GM21447 (cell line): ENCODE measurements at regions not wholly inside any gene's neighbourhood (a gene's known extent, or its start where the extent isn't known, plus 50 kb on each side); places are given as distances from the start of the nearest gene placed in this dataset.
"Not testable (repeated sequence)": the region's sequence is repeated elsewhere in the genome, so short reads cannot be mapped to it uniquely, and the experiment has no call there.

ENCODE experiments used
- ATAC-seq: cut with Tn5 transposase; IDR thresholded peaks from one replicate; pipeline ENCODE4 v1.9.1; 2021; ENCODE audit not compliant: unreplicated experiment

GRCh38 chr7:86375602-86376001, 268.1 kb upstream of the GRM3 start:
- not testable (repeated sequence) for ATAC-seq

- ATAC-seq = no peak
Observed at GRCh38 chr7:86372262-86372661, 271.4 kb upstream of the GRM3 start.

- ATAC-seq = no peak
Observed at GRCh38 chr7:86366946-86367345, 276.8 kb upstream of the GRM3 start.

DNA sequence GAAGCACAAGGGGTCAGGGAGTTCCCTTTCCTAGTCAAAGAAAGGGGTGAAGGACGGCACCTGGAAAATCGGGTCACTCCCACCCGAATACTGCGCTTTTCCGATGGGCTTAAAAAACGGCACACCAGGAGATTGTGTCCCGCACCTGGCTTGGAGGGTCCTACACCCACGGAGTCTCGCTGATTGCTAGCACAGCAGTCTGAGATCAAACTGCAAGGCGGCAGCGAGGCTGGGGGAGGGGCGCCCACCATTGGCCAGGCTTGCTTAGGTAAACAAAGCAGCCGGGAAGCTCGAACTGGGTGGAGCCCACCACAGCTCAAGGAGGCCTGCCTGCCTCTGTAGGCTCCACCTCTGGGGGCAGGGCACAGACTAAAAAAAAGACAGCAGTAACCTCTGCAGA, 303.3 kb upstream of the GRM3 start:
- not testable (repeated sequence) for ATAC-seq

DNA sequence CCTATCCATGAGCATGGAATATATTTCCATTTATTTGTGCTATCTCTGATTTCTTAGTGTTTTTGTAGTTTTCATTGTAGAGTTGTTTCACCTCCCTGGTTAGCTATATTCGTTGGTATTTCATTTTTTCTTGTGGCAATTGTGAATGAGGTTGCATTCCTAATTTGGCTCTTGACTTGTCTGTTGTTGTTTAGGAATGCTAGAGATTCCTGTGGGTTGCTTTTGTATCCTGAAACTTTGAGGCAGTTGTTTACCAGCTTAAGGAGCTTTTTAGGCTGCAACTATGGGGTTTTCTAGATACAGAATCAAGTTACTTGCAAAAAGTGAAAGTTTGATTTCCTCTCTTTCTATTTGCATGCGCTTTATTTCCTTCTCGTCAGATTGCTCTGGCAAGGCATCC, 304.7 kb upstream of the GRM3 start:
- ATAC-seq = no peak

- ATAC-seq = no peak
Observed at GRCh38 chr7:86328801-86329433, 314.8 kb upstream of the GRM3 start.

DNA sequence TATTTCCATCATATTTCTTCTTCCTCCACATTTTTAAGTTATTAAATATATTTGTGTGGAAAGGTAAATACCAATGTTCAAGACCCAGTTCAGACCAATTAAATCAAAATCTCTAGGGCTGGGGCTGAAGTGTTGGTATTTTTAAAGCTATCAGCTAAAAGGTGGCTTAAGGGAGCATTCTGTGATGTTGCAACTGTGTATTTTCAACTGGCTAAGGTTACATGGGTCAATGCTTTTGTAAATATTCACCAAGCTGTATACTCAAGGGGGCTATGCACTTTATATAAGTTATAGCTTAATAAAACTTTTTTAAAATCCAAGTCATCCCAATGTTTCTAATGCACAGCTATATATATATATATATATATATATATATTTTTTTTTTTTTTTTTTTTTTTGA, 316.9 kb upstream of the GRM3 start:
- ATAC-seq = no peak

- ATAC-seq = no peak
Observed at GRCh38 chr7:86320889-86321288, 322.8 kb upstream of the GRM3 start.

DNA sequence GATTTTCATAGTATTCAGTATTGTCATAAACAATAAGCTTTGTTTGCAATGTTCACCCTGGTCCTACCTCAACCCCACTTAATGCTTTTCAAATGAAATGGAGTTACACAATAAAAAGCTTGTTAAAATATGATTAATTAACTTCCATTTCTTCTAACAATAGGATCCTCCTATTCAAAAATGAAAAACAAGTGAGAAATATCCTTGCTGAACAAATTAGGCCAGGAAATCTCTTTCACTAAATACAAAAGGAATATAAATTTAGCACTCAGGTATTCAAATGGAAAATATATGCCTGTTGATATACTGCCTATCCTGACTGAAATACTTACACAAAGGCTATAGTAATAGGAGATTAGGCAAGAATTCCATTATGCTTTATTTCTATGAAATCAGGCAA, 323.4 kb upstream of the GRM3 start:
- no peak for ATAC-seq

- no peak for ATAC-seq
Observed at GRCh38 chr7:86313842-86314241, 329.9 kb upstream of the GRM3 start.

- ATAC-seq = no peak
Observed at GRCh38 chr7:86301301-86301700, 342.4 kb upstream of the GRM3 start.

DNA sequence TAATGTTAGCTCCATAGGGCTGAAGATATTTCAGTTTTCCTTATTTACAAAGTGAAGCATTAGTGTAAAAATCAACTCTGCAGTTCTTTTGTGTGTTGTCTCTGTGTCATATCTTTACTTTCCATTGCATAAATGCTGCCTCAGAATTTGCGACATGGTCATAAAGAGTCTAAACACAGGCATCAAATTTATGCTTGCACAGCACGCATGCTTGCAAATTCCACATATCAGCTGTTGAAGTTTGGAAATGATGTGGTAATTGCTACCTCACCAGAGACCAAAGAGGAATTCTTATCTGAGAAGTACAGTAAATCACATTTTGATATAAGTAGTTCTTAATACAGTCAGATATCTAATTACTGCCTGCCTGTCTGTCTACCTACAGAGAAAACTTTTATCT, 348.2 kb upstream of the GRM3 start:
- no peak for ATAC-seq

GRCh38 chr7:86282014-86282682, 361.6 kb upstream of the GRM3 start:
- ATAC-seq = no peak

DNA sequence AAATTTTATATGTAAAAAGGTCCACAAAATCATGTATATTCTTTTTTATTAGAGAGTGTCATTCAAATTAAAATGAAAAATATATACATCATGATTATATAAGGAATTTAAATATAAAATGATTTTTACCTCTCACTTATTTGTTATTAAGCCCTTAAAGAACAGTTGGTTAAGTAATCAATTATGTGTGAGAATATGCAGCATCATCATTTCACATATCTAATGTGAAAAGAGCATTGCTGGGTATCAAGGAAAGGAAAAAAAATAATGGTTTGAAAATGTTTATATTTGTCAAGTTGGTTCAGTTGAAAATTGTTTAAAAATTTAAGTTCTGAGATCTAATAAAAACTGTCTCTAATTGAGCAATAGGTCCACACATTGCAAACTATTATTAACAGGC, 363.6 kb upstream of the GRM3 start:
- ATAC-seq = no peak

GRCh38 chr7:86262781-86263180, 380.9 kb upstream of the GRM3 start:
- ATAC-seq = no peak

GRCh38 chr7:86257894-86258293, 385.8 kb upstream of the GRM3 start:
- ATAC-seq = no peak

- ATAC-seq = no peak
Observed at GRCh38 chr7:86252406-86252805, 391.3 kb upstream of the GRM3 start.

DNA sequence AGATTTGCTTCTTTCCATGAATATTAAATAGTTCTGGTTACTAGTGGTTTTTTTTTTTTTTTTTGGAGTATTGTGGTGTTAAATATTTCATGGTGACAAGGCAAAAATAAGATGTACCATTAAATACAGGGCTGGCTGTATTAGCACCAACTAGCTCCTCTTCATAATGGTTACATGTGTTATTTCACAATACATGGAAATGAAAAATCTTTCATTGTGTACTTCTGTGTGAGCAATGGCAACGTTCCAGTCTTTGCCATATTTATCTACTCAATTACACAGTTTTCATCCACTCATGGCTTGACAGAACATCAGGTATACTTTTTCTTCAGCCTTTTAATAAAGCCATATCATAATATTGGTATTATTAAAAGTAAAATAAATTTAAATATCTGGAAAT, 394.7 kb upstream of the GRM3 start:
- ATAC-seq = no peak

DNA sequence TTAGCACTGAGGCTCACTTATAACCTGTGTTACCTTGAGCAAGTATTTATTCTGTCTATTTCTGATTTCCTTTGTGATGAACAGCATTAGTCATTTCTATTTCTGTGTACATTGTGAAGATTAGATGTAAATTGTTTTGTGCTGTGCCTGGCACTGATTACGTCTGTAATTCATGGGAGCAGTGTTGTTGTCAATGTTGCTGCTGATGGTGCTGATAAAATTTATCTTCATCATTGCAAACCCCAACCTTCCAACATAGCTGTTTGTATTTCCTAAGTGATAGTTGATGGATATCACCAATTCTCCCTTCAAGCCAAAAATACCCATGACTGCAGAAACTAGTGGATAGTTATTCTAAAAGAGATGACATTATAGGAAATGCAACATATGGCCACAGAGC, 400.5 kb upstream of the GRM3 start:
- no peak for ATAC-seq

- ATAC-seq = no peak
Observed at GRCh38 chr7:86226191-86226590, 417.5 kb upstream of the GRM3 start.

DNA sequence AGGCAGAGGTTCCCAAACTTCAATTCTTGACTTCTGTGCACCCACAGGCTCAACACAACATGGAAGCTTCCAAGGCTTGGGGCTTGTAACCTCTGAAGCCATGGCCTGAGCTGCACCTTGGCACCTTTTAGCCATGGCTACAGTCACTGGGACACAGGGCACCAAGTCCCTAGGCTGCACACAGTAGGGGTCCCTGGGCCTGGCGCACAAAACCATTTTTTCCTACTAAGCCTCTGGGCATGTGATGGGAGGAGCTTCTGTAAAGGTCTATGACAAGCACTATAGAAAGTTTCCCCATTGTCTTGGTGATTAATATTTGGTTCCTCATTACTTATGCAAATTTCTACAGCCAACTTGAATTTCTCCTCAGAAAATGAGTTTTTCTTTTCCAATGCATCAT, 420.9 kb upstream of the GRM3 start:
- ATAC-seq = no peak

DNA sequence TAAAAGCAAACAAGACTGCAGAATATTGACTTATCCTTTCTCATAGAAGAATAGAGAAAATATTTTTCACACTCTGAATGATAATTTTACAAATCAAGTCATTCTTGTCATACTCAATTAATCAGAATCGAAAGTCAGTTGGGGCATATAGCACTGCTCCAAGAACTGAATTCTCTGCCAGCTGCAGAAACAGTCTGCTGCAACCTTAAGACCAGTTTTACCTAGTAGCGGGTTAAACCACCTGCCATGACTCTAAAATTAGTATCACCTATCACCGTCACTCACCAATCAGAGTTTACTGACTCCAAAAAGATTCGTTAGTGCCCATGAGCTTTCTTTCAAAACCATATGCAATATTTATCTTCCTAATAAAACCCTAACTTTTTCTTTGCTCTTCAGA, 429.0 kb upstream of the GRM3 start:
- ATAC-seq = no peak

GRCh38 chr7:86212976-86213375, 430.7 kb upstream of the GRM3 start:
- no peak for ATAC-seq
